GM21786 (cell line): ENCODE measurements at regions not wholly inside any gene's neighbourhood (a gene's known extent, or its start where the extent isn't known, plus 50 kb on each side); places are given as distances from the start of the nearest gene placed in this dataset.

ENCODE experiments used
- ATAC-seq: cut with Tn5 transposase; IDR thresholded peaks from one replicate; pipeline ENCODE4 v1.9.1; 2021; ENCODE audit not compliant: unreplicated experiment

GRCh38 chr4:54542540-54543041 is 115.2 kb upstream of the KIT start:
- no peak for ATAC-seq

GRCh38 chr4:54543088-54543795 is 114.5 kb upstream of the KIT start:
- ATAC-seq: no peak

GRCh38 chr4:54545663-54546424 is 111.9 kb upstream of the KIT start:
- no peak for ATAC-seq

GRCh38 chr4:54547299-54548097 is 110.3 kb upstream of the KIT start:
- no peak for ATAC-seq

GRCh38 chr4:54548098-54548620 is 109.6 kb upstream of the KIT start:
- ATAC-seq: no peak

- no peak for ATAC-seq
Observed at GRCh38 chr4:54548831-54549460, 108.8 kb upstream of the KIT start.

- no peak for ATAC-seq
Observed at GRCh38 chr4:54550395-54551171, 107.2 kb upstream of the KIT start.

GRCh38 chr4:54553001-54553400 is 104.8 kb upstream of the KIT start:
- ATAC-seq: no peak

- no peak for ATAC-seq
Observed at GRCh38 chr4:54554339-54554990, 103.3 kb upstream of the KIT start.

GRCh38 chr4:54556051-54556450 is 101.7 kb upstream of the KIT start:
- no peak for ATAC-seq

- no peak for ATAC-seq
Observed at GRCh38 chr4:54556587-54556986, 101.2 kb upstream of the KIT start.

- ATAC-seq: no peak
Observed at GRCh38 chr4:54558889-54559677, 98.7 kb upstream of the KIT start.

- ATAC-seq: no peak
Observed at GRCh38 chr4:54560513-54560912, 97.2 kb upstream of the KIT start.

- no peak for ATAC-seq
Observed at GRCh38 chr4:54561940-54562339, 95.8 kb upstream of the KIT start.

- peak; percentile 77 for ATAC-seq
Observed at GRCh38 chr4:54566608-54567007, 91.1 kb upstream of the KIT start.

- ATAC-seq: no peak
Observed at GRCh38 chr4:54567327-54567726, 90.4 kb upstream of the KIT start.

- no peak for ATAC-seq
Observed at GRCh38 chr4:54568184-54568583, 89.6 kb upstream of the KIT start.

- no peak for ATAC-seq
Observed at GRCh38 chr4:54570822-54571221, 86.9 kb upstream of the KIT start.
